ENCODE measurements at regions not wholly inside any gene's neighbourhood (a gene's known extent, or its start where the extent isn't known, plus 50 kb on each side); places are given as distances from the start of the nearest gene placed in this dataset.

DNA sequence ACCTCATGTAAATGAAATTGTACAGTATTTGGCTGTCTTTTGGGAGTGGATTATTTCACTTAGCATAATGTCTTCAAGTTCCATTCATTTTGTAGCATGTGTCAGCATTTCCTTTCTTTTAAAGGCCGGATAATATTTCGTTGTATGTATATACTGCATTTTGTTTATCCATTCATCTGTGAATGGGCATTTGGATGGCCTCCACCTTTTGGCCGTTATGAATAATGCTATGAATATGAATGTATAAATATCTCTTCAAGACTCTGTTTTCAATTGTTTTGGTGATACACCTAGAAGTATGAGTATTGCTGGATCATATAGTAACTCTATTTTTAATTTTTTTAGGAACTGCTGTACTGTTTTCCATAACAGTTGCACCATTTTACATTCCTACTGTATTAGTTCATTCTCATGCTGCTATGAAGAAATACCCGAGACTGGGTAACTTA, 164.9 kb downstream of the DYRK2 start:
- DNase-seq (no peak), ATAC-seq (ENCODE audit: insufficient read depth, low FRiP score) (no peak)
- Histone ChIP-seq H3K4me3 (no peak overlapping the region), H3K27me3 (ENCODE audit: control insufficient read depth in 3 of 3, insufficient read depth in 3 of 3, low read length in 2 of 3) (no peaks in the 10 kb centered on the region), H3K4me1 (ENCODE audit: control insufficient read depth in 5 of 5, insufficient read depth in 5 of 5, low read length in 5 of 5) (no peaks in the 10 kb centered on the region), H3K9ac (ENCODE audit: insufficient read depth in 1 of 2, low read length in 2 of 2) (no peak overlapping the region), H3K27ac (ENCODE audit: low read depth in 1 of 2, low read length in 1 of 2) (no peak overlapping the region), H3K9me3 (ENCODE audit: control insufficient read depth in 4 of 4, insufficient read depth in 3 of 4, low read length in 3 of 4) (peaks cover 0 to 2% (median 0%) of the 10 kb centered on the region in 4 donors), H3K36me3 (ENCODE audit: control insufficient read depth in 4 of 4, insufficient read depth in 4 of 4, low read length in 4 of 4) (no peaks in the 10 kb centered on the region)
- TF ChIP-seq, protein P1, sequence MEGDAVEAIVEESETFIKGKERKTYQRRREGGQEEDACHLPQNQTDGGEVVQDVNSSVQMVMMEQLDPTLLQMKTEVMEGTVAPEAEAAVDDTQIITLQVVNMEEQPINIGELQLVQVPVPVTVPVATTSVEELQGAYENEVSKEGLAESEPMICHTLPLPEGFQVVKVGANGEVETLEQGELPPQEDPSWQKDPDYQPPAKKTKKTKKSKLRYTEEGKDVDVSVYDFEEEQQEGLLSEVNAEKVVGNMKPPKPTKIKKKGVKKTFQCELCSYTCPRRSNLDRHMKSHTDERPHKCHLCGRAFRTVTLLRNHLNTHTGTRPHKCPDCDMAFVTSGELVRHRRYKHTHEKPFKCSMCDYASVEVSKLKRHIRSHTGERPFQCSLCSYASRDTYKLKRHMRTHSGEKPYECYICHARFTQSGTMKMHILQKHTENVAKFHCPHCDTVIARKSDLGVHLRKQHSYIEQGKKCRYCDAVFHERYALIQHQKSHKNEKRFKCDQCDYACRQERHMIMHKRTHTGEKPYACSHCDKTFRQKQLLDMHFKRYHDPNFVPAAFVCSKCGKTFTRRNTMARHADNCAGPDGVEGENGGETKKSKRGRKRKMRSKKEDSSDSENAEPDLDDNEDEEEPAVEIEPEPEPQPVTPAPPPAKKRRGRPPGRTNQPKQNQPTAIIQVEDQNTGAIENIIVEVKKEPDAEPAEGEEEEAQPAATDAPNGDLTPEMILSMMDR (IDR thresholded peaks at IDR 0.05; ENCODE audit: control extremely low read depth, extremely low read depth) = no peak
- WGBS, 2 donors = 73 to 77% methylated on average over 4 of the region's 4 CpGs

DNA sequence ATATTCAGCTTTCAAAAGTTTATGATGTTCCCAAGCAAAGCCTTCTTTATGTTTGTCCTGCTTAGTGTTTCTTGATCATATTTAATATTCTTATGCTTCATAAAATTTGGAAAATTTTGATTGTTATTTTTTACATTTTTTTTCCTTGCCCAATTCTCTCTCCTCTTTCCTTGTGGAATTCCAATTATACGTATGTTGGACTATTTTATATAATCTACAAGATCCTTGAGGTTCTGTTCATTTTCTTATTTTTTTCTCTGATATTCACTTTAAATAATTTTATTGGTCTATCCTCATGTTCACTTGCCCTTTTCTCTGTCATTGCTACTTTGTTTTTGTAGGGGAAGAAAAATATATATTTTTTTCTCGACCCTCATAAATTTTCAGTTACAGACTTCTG, 167.7 kb downstream of the DYRK2 start:
- Histone ChIP-seq H3K4me1 (ENCODE audit: control insufficient read depth in 5 of 5, insufficient read depth in 5 of 5, low read length in 5 of 5) (no peaks in the 10 kb centered on the region), H3K4me3 (no peak overlapping the region), H3K27ac (ENCODE audit: low read depth in 1 of 2, low read length in 1 of 2) (no peak overlapping the region), H3K9me3 (ENCODE audit: control insufficient read depth in 4 of 4, insufficient read depth in 3 of 4, low read length in 3 of 4) (no peaks in the 10 kb centered on the region), H3K9ac (ENCODE audit: insufficient read depth in 1 of 2, low read length in 2 of 2) (no peak overlapping the region), H3K27me3 (ENCODE audit: control insufficient read depth in 3 of 3, insufficient read depth in 3 of 3, low read length in 2 of 3) (no peaks in the 10 kb centered on the region), H3K36me3 (ENCODE audit: control insufficient read depth in 4 of 4, insufficient read depth in 4 of 4, low read length in 4 of 4) (no peaks in the 10 kb centered on the region)
- 91 to 99% methylated on average over 2 of the region's 2 CpGs for WGBS, 2 donors
- ATAC-seq (ENCODE audit: insufficient read depth, low FRiP score) = no peak
- TF ChIP-seq, protein P1 (IDR thresholded peaks at IDR 0.05; ENCODE audit: control extremely low read depth, extremely low read depth) = no peak
- no peak for DNase-seq

DNA sequence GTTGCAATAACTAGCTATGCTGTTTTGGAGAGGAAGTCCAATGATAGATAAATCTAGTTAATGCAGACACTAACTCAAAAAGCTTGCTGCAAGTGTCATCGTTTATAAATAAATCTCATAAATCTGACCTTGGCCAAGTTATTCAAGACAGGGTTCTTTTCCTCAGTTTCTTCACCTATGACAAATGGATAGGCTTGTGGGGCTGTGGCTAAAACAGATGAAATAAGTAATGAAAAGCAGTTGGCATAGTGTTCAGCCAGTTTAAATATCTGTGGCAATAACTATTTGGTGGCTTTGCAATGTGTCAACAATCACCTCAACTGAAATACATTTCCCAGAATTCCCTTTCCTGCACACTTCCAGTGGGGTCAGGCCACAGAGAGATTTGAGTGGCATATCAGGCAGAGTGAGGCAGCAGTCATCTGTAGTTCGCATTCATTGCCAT, 169.9 kb downstream of the DYRK2 start:
- H3K27ac ChIP-seq (ENCODE audit: low read depth in 1 of 2, low read length in 1 of 2) = no peak overlapping the region
- WGBS, 2 donors = 94 to 99% methylated on average over 2 of the region's 2 CpGs
- no peaks in the 10 kb centered on the region for H3K36me3 ChIP-seq (ENCODE audit: control insufficient read depth in 4 of 4, insufficient read depth in 4 of 4, low read length in 4 of 4)
- TF ChIP-seq, protein P1 (IDR thresholded peaks at IDR 0.05; ENCODE audit: control extremely low read depth, extremely low read depth) = no peak
- no peaks in the 10 kb centered on the region for H3K9me3 ChIP-seq (ENCODE audit: control insufficient read depth in 4 of 4, insufficient read depth in 3 of 4, low read length in 3 of 4)
- ATAC-seq (ENCODE audit: insufficient read depth, low FRiP score) = no peak
- no peaks in the 10 kb centered on the region for H3K4me1 ChIP-seq (ENCODE audit: control insufficient read depth in 5 of 5, insufficient read depth in 5 of 5, low read length in 5 of 5)
- H3K27me3 ChIP-seq (ENCODE audit: control insufficient read depth in 3 of 3, insufficient read depth in 3 of 3, low read length in 2 of 3) = no peaks in the 10 kb centered on the region
- no peak for DNase-seq
- no peak overlapping the region for H3K4me3 ChIP-seq
- H3K9ac ChIP-seq (ENCODE audit: insufficient read depth in 1 of 2, low read length in 2 of 2) = no peak overlapping the region

DNA sequence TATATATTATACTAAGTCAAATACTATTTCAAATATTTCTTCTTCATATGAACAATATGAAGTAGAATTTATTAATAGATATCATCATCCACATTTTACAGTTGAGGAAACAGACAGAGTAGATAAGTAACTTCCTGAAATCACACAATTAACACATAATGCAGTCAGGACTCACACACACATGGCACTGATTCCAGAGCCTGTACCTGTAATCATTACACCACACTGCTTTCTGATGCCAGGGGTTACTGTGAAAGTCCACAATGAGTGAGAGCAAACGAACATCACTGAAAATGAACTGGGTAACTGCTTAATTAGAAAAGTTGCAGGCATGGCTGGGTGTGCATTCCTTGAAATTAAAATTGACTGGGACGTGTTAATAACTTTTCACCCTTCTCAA, 169.3 kb upstream of the IFNG-AS1 start:
- Histone ChIP-seq H3K4me3 (no peak overlapping the region), H3K27ac (ENCODE audit: low read depth in 1 of 2, low read length in 1 of 2) (no peak overlapping the region), H3K9ac (ENCODE audit: insufficient read depth in 1 of 2, low read length in 2 of 2) (no peak overlapping the region), H3K36me3 (ENCODE audit: control insufficient read depth in 4 of 4, insufficient read depth in 4 of 4, low read length in 4 of 4) (no peaks in the 10 kb centered on the region), H3K9me3 (ENCODE audit: control insufficient read depth in 4 of 4, insufficient read depth in 3 of 4, low read length in 3 of 4) (no peaks in the 10 kb centered on the region), H3K27me3 (ENCODE audit: control insufficient read depth in 3 of 3, insufficient read depth in 3 of 3, low read length in 2 of 3) (no peaks in the 10 kb centered on the region), H3K4me1 (ENCODE audit: control insufficient read depth in 5 of 5, insufficient read depth in 5 of 5, low read length in 5 of 5) (no peaks in the 10 kb centered on the region)
- ATAC-seq (ENCODE audit: insufficient read depth, low FRiP score) (no peak), DNase-seq (no peak)
- WGBS, 2 donors = 74 to 79% methylated on average over 2 of the region's 2 CpGs
- TF ChIP-seq, protein P1 (IDR thresholded peaks at IDR 0.05; ENCODE audit: control extremely low read depth, extremely low read depth) = no peak
